HEK293 (cell line): ENCODE measurements at regions not wholly inside any gene's neighbourhood (a gene's known extent, or its start where the extent isn't known, plus 50 kb on each side); places are given as distances from the start of the nearest gene placed in this dataset.

Experiments used
- CTCF ChIA-PET: fragments of 350-600 bp; formaldehyde crosslinking; extraction: SDS; loops from one replicate; lab custom pipeline; 2021; ENCODE audit warnings: antibody characterized with exemption; lab: Yijun Ruan, JAX
- POLR2A ChIA-PET: fragments of 300-600 bp; formaldehyde crosslinking; extraction: SDS; loops from one replicate; lab custom pipeline; 2020; ENCODE audit warnings: antibody characterized with exemption, inconsistent platforms; lab: Yijun Ruan, JAX
- H3K27ac ChIP-seq: fragments of 200-500 bp; sonication (Bioruptor generic); 2 replicates; pipeline ENCODE4 v1.5.1; 2014; ENCODE audit warnings: low read depth, low read length, control low read depth, inconsistent platforms; ENCODE audit errors: extremely low read depth
- H3K36me3 ChIP-seq, 2 experiments: fragments of 200-500 bp in 1 of 2; sonication (Bioruptor generic) in 1 of 2; 1 replicate in 1 of 2; 2 replicates in 1 of 2; pipeline ENCODE4 v1.5.1; 2014 to 2017; ENCODE audit warnings: inconsistent platforms in 2 of 2, low read length in 2 of 2; ENCODE audit not compliant: control insufficient read depth in 2 of 2, insufficient read depth in 1 of 2
- H3K4me1 ChIP-seq: fragments of 200-500 bp; sonication (Bioruptor generic); 2 replicates; pipeline ENCODE4 v1.5.1; 2014; ENCODE audit warnings: mild to moderate bottlenecking, low read length, inconsistent platforms; ENCODE audit not compliant: control insufficient read depth, insufficient read depth
- H3K4me3 ChIP-seq: 2 replicates; pipeline ENCODE4 v1.5.1; 2011; ENCODE audit warnings: low read depth, mild to moderate bottlenecking, control low read depth, low read length, moderate library complexity
- H3K9me3 ChIP-seq: fragments of 200-500 bp; sonication (Bioruptor generic); 2 replicates; pipeline ENCODE4 v1.5.1; 2014; ENCODE audit warnings: low read depth, low read length, inconsistent platforms; ENCODE audit not compliant: control insufficient read depth, insufficient read depth
- ATF2 ChIP-seq: fragments of 450-650 bp; formaldehyde crosslinking; IDR thresholded peaks from 2 replicates; pipeline ENCODE4 v1.5.1; 2016; ENCODE audit warnings: missing biosample characterization, missing genetic modification characterization, low read depth
- MYNN ChIP-seq: fragments of 450-650 bp; formaldehyde crosslinking; IDR thresholded peaks from 2 replicates; pipeline ENCODE4 v1.5.1; 2016; ENCODE audit warnings: missing biosample characterization, missing genetic modification characterization, borderline replicate concordance
- PRDM10 ChIP-seq: fragments of 450-650 bp; formaldehyde crosslinking; IDR thresholded peaks from 2 replicates; pipeline ENCODE4 v1.5.1; 2016; ENCODE audit warnings: missing biosample characterization, missing genetic modification characterization
- ZFHX2 ChIP-seq: fragments of 450-650 bp; formaldehyde crosslinking; conservative IDR thresholded peaks from 2 replicates; pipeline ENCODE4 v1.5.1; 2016; ENCODE audit warnings: missing biosample characterization, missing genetic modification characterization
- ZFP3 ChIP-seq: fragments of 450-650 bp; formaldehyde crosslinking; IDR thresholded peaks from 2 replicates; pipeline ENCODE4 v1.5.1; 2016; ENCODE audit warnings: low read depth, missing biosample characterization, missing genetic modification characterization
- ZNF132 ChIP-seq: fragments of 450-650 bp; formaldehyde crosslinking; IDR thresholded peaks from 2 replicates; pipeline ENCODE4 v1.5.1; 2017; ENCODE audit warnings: missing biosample characterization, missing genetic modification characterization, borderline replicate concordance
- ZNF138 ChIP-seq: fragments of 450-650 bp; formaldehyde crosslinking; IDR thresholded peaks from 2 replicates; pipeline ENCODE4 v1.5.1; 2016; ENCODE audit warnings: missing biosample characterization, missing genetic modification characterization, borderline replicate concordance
- ZNF140 ChIP-seq: fragments of 450-650 bp; formaldehyde crosslinking; IDR thresholded peaks from 2 replicates; pipeline ENCODE4 v1.5.1; 2016; ENCODE audit warnings: missing biosample characterization, missing genetic modification characterization
- ZNF148 ChIP-seq: fragments of 450-650 bp; formaldehyde crosslinking; IDR thresholded peaks from 2 replicates; pipeline ENCODE4 v1.5.0; 2017; ENCODE audit warnings: missing biosample characterization, missing genetic modification characterization, borderline replicate concordance
- ZNF335 ChIP-seq: fragments of 450-650 bp; formaldehyde crosslinking; conservative IDR thresholded peaks from 2 replicates; pipeline ENCODE4 v1.5.1; 2016; ENCODE audit warnings: missing biosample characterization, missing genetic modification characterization
- ZNF398 ChIP-seq: fragments of 450-650 bp; formaldehyde crosslinking; IDR thresholded peaks from 2 replicates; pipeline ENCODE4 v1.5.1; 2017; ENCODE audit warnings: missing biosample characterization, missing genetic modification characterization
- ZNF404 ChIP-seq: fragments of 450-650 bp; formaldehyde crosslinking; IDR thresholded peaks from 2 replicates; pipeline ENCODE4 v1.5.1; 2017; ENCODE audit warnings: missing biosample characterization, missing genetic modification characterization
- ZNF549 ChIP-seq: fragments of 450-650 bp; IDR thresholded peaks from 2 replicates; pipeline ENCODE4 v1.5.1; 2018; ENCODE audit warnings: missing biosample characterization, missing genetic modification characterization, mild to moderate bottlenecking, inconsistent platforms, moderate library complexity
- ZNF560 ChIP-seq: fragments of 450-650 bp; formaldehyde crosslinking; IDR thresholded peaks from 2 replicates; pipeline ENCODE4 v1.5.1; 2017; ENCODE audit warnings: missing biosample characterization, missing genetic modification characterization, borderline replicate concordance
- ZNF610 ChIP-seq: fragments of 450-650 bp; formaldehyde crosslinking; IDR thresholded peaks from 2 replicates; pipeline ENCODE4 v1.5.1; 2016; ENCODE audit warnings: missing biosample characterization, missing genetic modification characterization, borderline replicate concordance
- ZNF692 ChIP-seq: fragments of 450-650 bp; formaldehyde crosslinking; IDR thresholded peaks from 2 replicates; pipeline ENCODE4 v1.5.1; 2016; ENCODE audit warnings: missing biosample characterization, missing genetic modification characterization
- ZNF707 ChIP-seq: fragments of 450-650 bp; formaldehyde crosslinking; IDR thresholded peaks from 2 replicates; pipeline ENCODE4 v1.5.1; 2016; ENCODE audit warnings: missing biosample characterization, missing genetic modification characterization
- ZSCAN18 ChIP-seq: fragments of 450-650 bp; formaldehyde crosslinking; IDR thresholded peaks from 2 replicates; pipeline ENCODE4 v1.5.1; 2016; ENCODE audit warnings: missing biosample characterization, missing genetic modification characterization
- ZXDB ChIP-seq: fragments of 450-650 bp; formaldehyde crosslinking; IDR thresholded peaks from 2 replicates; pipeline ENCODE4 v1.5.1; 2016; ENCODE audit warnings: missing biosample characterization, missing genetic modification characterization

GRCh38 chr4:56200275-56200674, 187.0 kb downstream of the AASDH start:
- Histone ChIP-seq H3K27ac (no peak overlapping the region), H3K36me3 (no peaks in the 10 kb centered on the region), H3K4me1 (no peaks in the 10 kb centered on the region), H3K9me3 (no peaks in the 10 kb centered on the region), H3K4me3 (no peak overlapping the region)
- ChIA-PET POLR2A (no interaction called here), CTCF (interaction anchor here (0.7 kb wide), 1 partner anchor 31 kb away, joined by 5 read pairs; no protein-coding TSS in a partner anchor)
- TF ChIP-seq ZNF404 (tag by site-specific recombination) (no peak), ZXDB (no peak), ZSCAN18 (tag by site-specific recombination) (no peak), PRDM10 (tag by site-specific recombination) (no peak), ZNF549 (tag by site-specific recombination) (no peak), ZNF148 (tag by site-specific recombination) (no peak), ZNF707 (tag by site-specific recombination) (no peak), ZNF132 (tag by site-specific recombination) (no peak), ZNF398 (no peak), ZNF138 (tag by site-specific recombination) (no peak), ZNF610 (tag by site-specific recombination) (no peak), ZFHX2 (no peak), ZNF140 (tag by site-specific recombination) (no peak), ZFP3 (tag by site-specific recombination) (no peak), ATF2 (tag by site-specific recombination) (no peak), MYNN (tag by site-specific recombination) (no peak), ZNF335 (tag by site-specific recombination) (no peak), ZNF692 (no peak), ZNF560 (tag by site-specific recombination) (no peak)
